ENCODE measurements at regions not wholly inside any gene's neighbourhood (a gene's known extent, or its start where the extent isn't known, plus 50 kb on each side); places are given as distances from the start of the nearest gene placed in this dataset.

DNA sequence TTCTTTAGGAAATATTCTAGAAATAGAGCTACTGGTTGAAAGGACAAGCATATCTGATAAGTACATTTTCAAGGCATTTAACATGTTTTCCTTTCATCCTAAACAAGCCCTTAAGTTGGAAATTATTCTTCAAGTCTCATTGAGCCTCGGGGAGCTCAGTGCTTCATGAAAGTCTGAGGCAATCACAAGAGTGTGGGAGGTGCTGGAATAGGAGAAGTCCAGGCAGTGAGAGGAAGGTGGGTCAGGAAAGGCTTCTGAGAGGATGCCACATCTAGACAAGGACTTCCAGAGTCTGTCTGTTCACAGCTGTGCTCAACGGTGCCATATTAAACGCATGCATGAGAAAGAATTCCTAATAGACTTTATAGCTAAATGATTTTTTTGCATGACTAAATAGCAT, 69.8 kb downstream of the CD83 start:
- POLR2A ChIA-PET, result no interaction called here
- no peak overlapping the region for H3K4me3 ChIP-seq (ENCODE audit: low read depth, low read length)
- TF ChIP-seq PATZ1 (tag by site-specific recombination; IDR thresholded peaks at IDR 0.05), result no peak
- no peak for TF ChIP-seq ZNF423 (tag by site-specific recombination; IDR thresholded peaks at IDR 0.05)
- TF ChIP-seq ZFHX2 (tag by site-specific recombination; conservative IDR thresholded peaks at IDR 0.05), result no peak
- no peak for TF ChIP-seq OSR2 (tag by site-specific recombination; IDR thresholded peaks at IDR 0.05)
- TF ChIP-seq ZFP41 (tag by site-specific recombination; IDR thresholded peaks at IDR 0.05; ENCODE audit: borderline replicate concordance), result no peak
- TF ChIP-seq ZFP37 (tag by site-specific recombination; IDR thresholded peaks at IDR 0.05), result no peak
- TF ChIP-seq OVOL3 (tag by site-specific recombination; IDR thresholded peaks at IDR 0.05), result no peak
- TF ChIP-seq ZBTB49 (tag by site-specific recombination; IDR thresholded peaks at IDR 0.05; ENCODE audit: low read depth), result no peak
- no peak for TF ChIP-seq IKZF3 (tag by site-specific recombination; IDR thresholded peaks at IDR 0.05)
- no peak for TF ChIP-seq MZF1 (tag by site-specific recombination; IDR thresholded peaks at IDR 0.05; ENCODE audit: borderline replicate concordance)
- TF ChIP-seq, protein P1, sequence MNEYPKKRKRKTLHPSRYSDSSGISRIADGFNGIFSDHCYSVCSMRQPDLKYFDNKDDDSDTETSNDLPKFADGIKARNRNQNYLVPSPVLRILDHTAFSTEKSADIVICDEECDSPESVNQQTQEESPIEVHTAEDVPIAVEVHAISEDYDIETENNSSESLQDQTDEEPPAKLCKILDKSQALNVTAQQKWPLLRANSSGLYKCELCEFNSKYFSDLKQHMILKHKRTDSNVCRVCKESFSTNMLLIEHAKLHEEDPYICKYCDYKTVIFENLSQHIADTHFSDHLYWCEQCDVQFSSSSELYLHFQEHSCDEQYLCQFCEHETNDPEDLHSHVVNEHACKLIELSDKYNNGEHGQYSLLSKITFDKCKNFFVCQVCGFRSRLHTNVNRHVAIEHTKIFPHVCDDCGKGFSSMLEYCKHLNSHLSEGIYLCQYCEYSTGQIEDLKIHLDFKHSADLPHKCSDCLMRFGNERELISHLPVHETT (tag by site-specific recombination; IDR thresholded peaks at IDR 0.05), result no peak
- TF ChIP-seq ZNF426 (tag by site-specific recombination; IDR thresholded peaks at IDR 0.05), result no peak
- peaks cover 19% of the 10 kb centered on the region for H3K4me1 ChIP-seq (ENCODE audit: control insufficient read depth, insufficient read depth, low read length)
- CTCF ChIA-PET, result interaction anchor here (0.6 to 0.7 kb wide), 3 partner anchors 57 to 1135 kb away, joined by 3 read pairs; no protein-coding TSS in a partner anchor
- no peaks in the 10 kb centered on the region for H3K9me3 ChIP-seq (ENCODE audit: control insufficient read depth, insufficient read depth, low read depth, low read length)
- H3K36me3 ChIP-seq (ENCODE audit: control insufficient read depth in 2 of 2, insufficient read depth in 1 of 2, low read length in 2 of 2), result no peaks in the 10 kb centered on the region
- H3K27ac ChIP-seq (ENCODE audit: extremely low read depth, low read depth, low read length), result no peak overlapping the region

DNA sequence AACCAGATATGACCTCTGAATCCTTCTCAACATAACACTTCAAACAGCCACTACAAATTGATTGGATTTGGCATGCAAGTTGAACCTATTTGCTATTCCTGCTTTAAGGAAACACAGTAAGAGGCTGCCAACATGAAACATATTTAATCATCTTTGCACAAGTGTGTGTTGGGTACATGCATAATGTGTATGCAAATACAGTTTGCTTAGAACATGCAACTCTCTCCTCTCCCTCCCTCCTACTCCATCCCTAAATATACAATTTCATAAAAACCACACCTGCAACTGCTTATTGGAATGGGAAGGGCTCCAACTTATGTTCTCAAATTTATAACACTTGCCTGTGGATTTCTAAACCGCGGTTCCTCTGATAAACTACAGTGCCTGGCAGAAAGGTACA, 71.5 kb downstream of the CD83 start:
- no peak overlapping the region for H3K27ac ChIP-seq (ENCODE audit: extremely low read depth, low read depth, low read length)
- TF ChIP-seq ZNF600 (tag by site-specific recombination; IDR thresholded peaks at IDR 0.05) (no peak), ZNF266 (tag by site-specific recombination; IDR thresholded peaks at IDR 0.05; ENCODE audit: low read depth) (no peak)
- TF ChIP-seq, protein P2, sequence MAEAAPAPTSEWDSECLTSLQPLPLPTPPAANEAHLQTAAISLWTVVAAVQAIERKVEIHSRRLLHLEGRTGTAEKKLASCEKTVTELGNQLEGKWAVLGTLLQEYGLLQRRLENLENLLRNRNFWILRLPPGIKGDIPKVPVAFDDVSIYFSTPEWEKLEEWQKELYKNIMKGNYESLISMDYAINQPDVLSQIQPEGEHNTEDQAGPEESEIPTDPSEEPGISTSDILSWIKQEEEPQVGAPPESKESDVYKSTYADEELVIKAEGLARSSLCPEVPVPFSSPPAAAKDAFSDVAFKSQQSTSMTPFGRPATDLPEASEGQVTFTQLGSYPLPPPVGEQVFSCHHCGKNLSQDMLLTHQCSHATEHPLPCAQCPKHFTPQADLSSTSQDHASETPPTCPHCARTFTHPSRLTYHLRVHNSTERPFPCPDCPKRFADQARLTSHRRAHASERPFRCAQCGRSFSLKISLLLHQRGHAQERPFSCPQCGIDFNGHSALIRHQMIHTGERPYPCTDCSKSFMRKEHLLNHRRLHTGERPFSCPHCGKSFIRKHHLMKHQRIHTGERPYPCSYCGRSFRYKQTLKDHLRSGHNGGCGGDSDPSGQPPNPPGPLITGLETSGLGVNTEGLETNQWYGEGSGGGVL (tag by site-specific recombination; IDR thresholded peaks at IDR 0.05), result no peak
- ChIA-PET CTCF (no interaction called here), POLR2A (no interaction called here)
- no peak overlapping the region for H3K4me3 ChIP-seq (ENCODE audit: low read depth, low read length)
- peaks cover 19% of the 10 kb centered on the region for H3K4me1 ChIP-seq (ENCODE audit: control insufficient read depth, insufficient read depth, low read length)
- no peaks in the 10 kb centered on the region for H3K36me3 ChIP-seq (ENCODE audit: control insufficient read depth in 2 of 2, insufficient read depth in 1 of 2, low read length in 2 of 2)
- H3K9me3 ChIP-seq (ENCODE audit: control insufficient read depth, insufficient read depth, low read depth, low read length), result no peaks in the 10 kb centered on the region
